ENCODE measurements at regions not wholly inside any gene's neighbourhood (a gene's known extent, or its start where the extent isn't known, plus 50 kb on each side); places are given as distances from the start of the nearest gene placed in this dataset.

- TF ChIP-seq CTCF (IDR thresholded peaks at IDR 0.05) = no peak
- Histone ChIP-seq H3K27me3 (no peaks in the 10 kb centered on the region), H3K4me1 (no peaks in the 10 kb centered on the region), H3K27ac (no peak overlapping the region), H3K36me3 (no peaks in the 10 kb centered on the region), H3K4me3 (no peak overlapping the region), H3K9me3 (no peaks in the 10 kb centered on the region)
- DNase-seq (ENCODE audit: low spot score) = no peak
Measured at GRCh38 chr14:34211732-34212131, 250.3 kb downstream of the SPTSSA start.

DNA sequence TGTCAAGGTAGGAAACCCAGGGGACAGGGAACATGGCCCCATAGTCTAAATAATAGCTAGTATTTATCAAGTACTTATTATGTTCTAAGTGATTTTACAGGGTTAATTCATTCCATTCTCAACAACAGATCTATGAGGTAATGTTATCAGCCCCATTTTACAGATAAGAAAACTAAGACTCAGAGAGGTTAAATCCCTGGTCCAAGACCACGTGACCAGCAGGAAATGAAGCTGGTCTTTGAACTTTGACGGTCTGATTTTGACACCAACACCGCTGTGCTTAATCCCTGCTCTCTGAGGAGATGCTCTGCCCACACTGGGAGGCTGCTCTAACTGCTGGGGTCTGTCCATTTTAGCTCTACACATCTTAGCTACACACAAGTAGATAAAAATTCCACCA lies 253.5 kb downstream of the SPTSSA start:
- Histone ChIP-seq H3K27me3 (no peaks in the 10 kb centered on the region), H3K9me3 (no peaks in the 10 kb centered on the region), H3K4me3 (no peak overlapping the region), H3K36me3 (no peaks in the 10 kb centered on the region), H3K27ac (no peak overlapping the region), H3K4me1 (no peaks in the 10 kb centered on the region)
- no peak for DNase-seq (ENCODE audit: low spot score)
- no peak for TF ChIP-seq CTCF (IDR thresholded peaks at IDR 0.05)

DNA sequence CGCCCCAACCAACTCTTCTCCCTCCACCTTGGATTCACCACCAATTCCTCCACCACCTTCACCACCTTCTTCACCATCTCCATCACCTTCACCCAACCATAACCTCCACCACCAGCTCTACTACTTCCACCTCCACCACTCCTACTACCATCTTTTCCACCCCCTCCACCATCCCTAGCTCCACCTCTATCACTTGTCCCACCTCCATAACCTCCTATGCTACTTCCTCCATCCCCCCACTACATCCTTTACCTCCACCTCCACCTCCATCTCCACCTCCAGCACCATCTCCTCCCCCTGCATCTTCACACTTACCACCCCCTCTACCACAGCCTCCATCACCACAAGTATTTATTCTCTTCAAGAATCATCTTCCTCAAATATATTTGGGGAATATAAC lies 254.9 kb upstream of the EGLN3 start:
- Histone ChIP-seq H3K27ac (no peak overlapping the region), H3K4me1 (no peaks in the 10 kb centered on the region), H3K36me3 (no peaks in the 10 kb centered on the region), H3K4me3 (no peak overlapping the region), H3K9me3 (no peaks in the 10 kb centered on the region), H3K27me3 (no peaks in the 10 kb centered on the region)
- DNase-seq (ENCODE audit: low spot score) = no peak
- no peak for TF ChIP-seq CTCF (IDR thresholded peaks at IDR 0.05)

- no peaks in the 10 kb centered on the region for H3K4me1 ChIP-seq
- H3K36me3 ChIP-seq = no peaks in the 10 kb centered on the region
- DNase-seq (ENCODE audit: low spot score) = no peak
- no peak overlapping the region for H3K27ac ChIP-seq
- no peak for TF ChIP-seq CTCF (IDR thresholded peaks at IDR 0.05)
- no peaks in the 10 kb centered on the region for H3K9me3 ChIP-seq
- no peak overlapping the region for H3K4me3 ChIP-seq
- H3K27me3 ChIP-seq = no peaks in the 10 kb centered on the region
Measured at GRCh38 chr14:34204774-34205173, 253.9 kb upstream of the EGLN3 start.

GRCh38 chr14:34203251-34203722 lies 252.4 kb upstream of the EGLN3 start:
- no peaks in the 10 kb centered on the region for H3K4me1 ChIP-seq
- no peaks in the 10 kb centered on the region for H3K9me3 ChIP-seq
- no peak for DNase-seq (ENCODE audit: low spot score)
- H3K36me3 ChIP-seq = no peaks in the 10 kb centered on the region
- no peaks in the 10 kb centered on the region for H3K27me3 ChIP-seq
- H3K27ac ChIP-seq = no peak overlapping the region
- TF ChIP-seq CTCF (IDR thresholded peaks at IDR 0.05) = no peak
- H3K4me3 ChIP-seq = no peak overlapping the region

- H3K9me3 ChIP-seq = no peaks in the 10 kb centered on the region
- H3K27ac ChIP-seq = no peak overlapping the region
- DNase-seq (ENCODE audit: low spot score) = no peak
- H3K4me3 ChIP-seq = no peak overlapping the region
- H3K36me3 ChIP-seq = no peaks in the 10 kb centered on the region
- H3K27me3 ChIP-seq = no peaks in the 10 kb centered on the region
- no peaks in the 10 kb centered on the region for H3K4me1 ChIP-seq
- TF ChIP-seq CTCF (IDR thresholded peaks at IDR 0.05) = no peak
Measured at GRCh38 chr14:34201909-34202637, 251.2 kb upstream of the EGLN3 start.
